ENCODE measurements at regions not wholly inside any gene's neighbourhood (a gene's known extent, or its start where the extent isn't known, plus 50 kb on each side); places are given as distances from the start of the nearest gene placed in this dataset.

GRCh38 chr2:234763002-234763873, 188.6 kb upstream of the SH3BP4 start:
- DNase-seq (no peak), ATAC-seq (no peak)
- Histone ChIP-seq H3K27me3 (no peaks in the 10 kb centered on the region), H3K9me3 (no peaks in the 10 kb centered on the region), H3K4me1 (no peaks in the 10 kb centered on the region), H3K27ac (no peak overlapping the region), H3K4me3 (no peak overlapping the region), H3K36me3 (no peaks in the 10 kb centered on the region)
- no peak for TF ChIP-seq POLR2A (IDR thresholded peaks at IDR 0.05)
- no peak for TF ChIP-seq CTCF (IDR thresholded peaks at IDR 0.05 in 4 of 5, conservative IDR thresholded peaks at IDR 0.05 in 1 of 5)
- in situ Hi-C loops (cut with MboI; ENCODE audit: low sequenced_read_pairs in 4 of 4) (no loop called here), intact Hi-C loops (cut with DNase I; ENCODE audit: low total_unique reads) (no loop called here)

- no peaks in the 10 kb centered on the region for H3K9me3 ChIP-seq
- no peak overlapping the region for H3K27ac ChIP-seq
- TF ChIP-seq CTCF (IDR thresholded peaks at IDR 0.05 in 4 of 5, conservative IDR thresholded peaks at IDR 0.05 in 1 of 5), result no peak
- no peak for TF ChIP-seq POLR2A (IDR thresholded peaks at IDR 0.05)
- no peaks in the 10 kb centered on the region for H3K27me3 ChIP-seq
- no peak overlapping the region for H3K4me3 ChIP-seq
- intact Hi-C loops (cut with DNase I; ENCODE audit: low total_unique reads) (no loop called here), in situ Hi-C loops (cut with MboI; ENCODE audit: low sequenced_read_pairs in 4 of 4) (no loop called here)
- DNase-seq, result no peak
- H3K36me3 ChIP-seq, result no peaks in the 10 kb centered on the region
- H3K4me1 ChIP-seq, result no peaks in the 10 kb centered on the region
- no peak for ATAC-seq
Observed at GRCh38 chr2:234761910-234762309, 189.9 kb upstream of the SH3BP4 start.

- Histone ChIP-seq H3K36me3 (no peaks in the 10 kb centered on the region), H3K4me3 (no peak overlapping the region), H3K27me3 (no peaks in the 10 kb centered on the region), H3K9me3 (no peaks in the 10 kb centered on the region), H3K4me1 (no peaks in the 10 kb centered on the region), H3K27ac (no peak overlapping the region)
- in situ Hi-C loops (cut with MboI; ENCODE audit: low sequenced_read_pairs in 4 of 4) (no loop called here), intact Hi-C loops (cut with DNase I; ENCODE audit: low total_unique reads) (no loop called here)
- ATAC-seq (no peak), DNase-seq (no peak)
- TF ChIP-seq CTCF (IDR thresholded peaks at IDR 0.05 in 4 of 5, conservative IDR thresholded peaks at IDR 0.05 in 1 of 5) (no peak), POLR2A (IDR thresholded peaks at IDR 0.05) (no peak)
Observed at GRCh38 chr2:234754126-234754525, 197.7 kb upstream of the SH3BP4 start.

- DNase-seq, result no peak
- ATAC-seq, result no peak
- Histone ChIP-seq H3K27ac (no peak overlapping the region), H3K4me3 (no peak overlapping the region), H3K4me1 (no peaks in the 10 kb centered on the region), H3K9me3 (no peaks in the 10 kb centered on the region), H3K36me3 (no peaks in the 10 kb centered on the region), H3K27me3 (no peaks in the 10 kb centered on the region)
- no peak for TF ChIP-seq CTCF (IDR thresholded peaks at IDR 0.05 in 4 of 5, conservative IDR thresholded peaks at IDR 0.05 in 1 of 5)
- no peak for TF ChIP-seq POLR2A (IDR thresholded peaks at IDR 0.05)
- intact Hi-C loops (cut with DNase I; ENCODE audit: low total_unique reads) (no loop called here), in situ Hi-C loops (cut with MboI; ENCODE audit: low sequenced_read_pairs in 4 of 4) (no loop called here)
Observed at GRCh38 chr2:234753701-234754100, 198.1 kb upstream of the SH3BP4 start.
